Loucy (cell line): ENCODE measurements at regions not wholly inside any gene's neighbourhood (a gene's known extent, or its start where the extent isn't known, plus 50 kb on each side); places are given as distances from the start of the nearest gene placed in this dataset.

Experiments
- H2AFZ ChIP-seq: fragments of 200-600 bp; sonication (generic); 2 replicates; pipeline ENCODE4 v1.6.0; 2016; ENCODE audit warnings: antibody characterized with exemption, mild to moderate bottlenecking, low read length, moderate library complexity
- H3F3A ChIP-seq: fragments of 200-600 bp; 2 replicates; pipeline ENCODE4 v1.6.0; 2016; ENCODE audit warnings: antibody characterized with exemption, low read depth, mild to moderate bottlenecking
- H3K27me3 ChIP-seq: fragments of 200-600 bp; sonication (generic); 2 replicates; pipeline ENCODE4 v1.6.1; 2014; ENCODE audit warnings: low read length, mild to moderate bottlenecking; ENCODE audit not compliant: insufficient read depth, poor library complexity, severe bottlenecking
- H3K36me3 ChIP-seq: fragments of 200-600 bp; sonication (generic); 2 replicates; pipeline ENCODE4 v1.6.1; 2016; ENCODE audit warnings: low read length; ENCODE audit not compliant: insufficient read depth
- H3K4me1 ChIP-seq: fragments of 200-600 bp; sonication (generic); 2 replicates; pipeline ENCODE4 v1.5.1; 2014; ENCODE audit warnings: low read length, mild to moderate bottlenecking; ENCODE audit not compliant: insufficient read depth, poor library complexity, severe bottlenecking
- H3K4me2 ChIP-seq: fragments of 200-600 bp; sonication (generic); 2 replicates; pipeline ENCODE4 v1.6.0; 2014; ENCODE audit warnings: antibody characterized with exemption, low read length, low read depth, mild to moderate bottlenecking; ENCODE audit not compliant: poor library complexity, severe bottlenecking
- H3K4me3 ChIP-seq: fragments of 200-600 bp; sonication (generic); 2 replicates; pipeline ENCODE4 v1.5.1; 2014; ENCODE audit warnings: low read length, mild to moderate bottlenecking, mixed read lengths; ENCODE audit not compliant: poor library complexity, severe bottlenecking
- H3K79me2 ChIP-seq: fragments of 200-600 bp; sonication (generic); 2 replicates; pipeline ENCODE4 v1.6.1; 2014; ENCODE audit warnings: low read length; ENCODE audit not compliant: insufficient read depth
- H3K9ac ChIP-seq: fragments of 200-600 bp; sonication (generic); 2 replicates; pipeline ENCODE4 v1.6.0; 2014; ENCODE audit warnings: mild to moderate bottlenecking, low read depth, low read length, moderate library complexity; ENCODE audit not compliant: poor library complexity, severe bottlenecking
- H3K9me2 ChIP-seq: fragments of 200-600 bp; sonication (generic); replicated peaks from 2 replicates; pipeline ENCODE4 v1.6.1; 2016; ENCODE audit warnings: low read depth, low read length, mixed read lengths
- H3K9me3 ChIP-seq: fragments of 200-600 bp; sonication (generic); 2 replicates; pipeline ENCODE4 v1.6.1; 2014; ENCODE audit warnings: mild to moderate bottlenecking, antibody characterized with exemption, low read length, low read depth; ENCODE audit not compliant: insufficient read depth
- H4K20me1 ChIP-seq: fragments of 200-600 bp; sonication (generic); 2 replicates; pipeline ENCODE4 v1.6.0; 2014; ENCODE audit warnings: antibody characterized with exemption, low read length, mild to moderate bottlenecking; ENCODE audit not compliant: insufficient read depth, poor library complexity, severe bottlenecking
- CTCF ChIP-seq: fragments of 200-600 bp; sonication (generic); conservative IDR thresholded peaks from 2 replicates; pipeline ENCODE4 v1.5.1; 2014; ENCODE audit warnings: mild to moderate bottlenecking, antibody characterized with exemption, low read length
- EZH2phosphoT487 ChIP-seq: fragments of 200-600 bp; IDR thresholded peaks from 2 replicates; pipeline ENCODE4 v1.6.1; 2018; ENCODE audit warnings: antibody characterized with exemption, mild to moderate bottlenecking, moderate library complexity, borderline replicate concordance

GRCh38 chr12:28851781-28852180 lies 297.3 kb upstream of the FAR2 start:
- Histone ChIP-seq H3K27me3 (no peaks in the 10 kb centered on the region), H3K9me2 (no peaks in the 10 kb centered on the region), H3K4me1 (peaks cover 20% of the 10 kb centered on the region), H3K4me3 (no peak overlapping the region), H4K20me1 (no peaks in the 10 kb centered on the region), H3K36me3 (no peaks in the 10 kb centered on the region), H3F3A (no peaks in the 10 kb centered on the region), H2AFZ (no peak overlapping the region), H3K4me2 (no peak overlapping the region), H3K9me3 (no peaks in the 10 kb centered on the region), H3K79me2 (no peaks in the 10 kb centered on the region), H3K9ac (no peak overlapping the region)
- no peak for TF ChIP-seq CTCF
- no peak for TF ChIP-seq EZH2phosphoT487

- Histone ChIP-seq H3K79me2 (no peaks in the 10 kb centered on the region), H3K36me3 (no peaks in the 10 kb centered on the region), H3K9me3 (no peaks in the 10 kb centered on the region), H3K4me3 (no peak overlapping the region), H3K9me2 (no peaks in the 10 kb centered on the region), H4K20me1 (no peaks in the 10 kb centered on the region), H3K4me2 (no peak overlapping the region), H3K4me1 (peaks cover 40% of the 10 kb centered on the region), H2AFZ (peak overlapping the region; percentile 54; the same call in 1 of the 2 replicates), H3K9ac (no peak overlapping the region), H3F3A (no peaks in the 10 kb centered on the region), H3K27me3 (no peaks in the 10 kb centered on the region)
- TF ChIP-seq EZH2phosphoT487 (no peak), CTCF (no peak)
Observed at GRCh38 chr12:28855761-28856310, 293.2 kb upstream of the FAR2 start.

GRCh38 chr12:28857369-28857768 lies 291.7 kb upstream of the FAR2 start:
- TF ChIP-seq EZH2phosphoT487 (no peak), CTCF (no peak)
- no peaks in the 10 kb centered on the region for H3K9me2 ChIP-seq
- H3K4me3 ChIP-seq: no peak overlapping the region
- peaks cover 2% of the 10 kb centered on the region; the same call in 1 of the 2 replicates for H3F3A ChIP-seq
- no peak overlapping the region for H3K9ac ChIP-seq
- H3K4me1 ChIP-seq: peaks cover 36% of the 10 kb centered on the region
- H4K20me1 ChIP-seq: no peaks in the 10 kb centered on the region
- H3K4me2 ChIP-seq: peak overlapping the region; percentile 42
- H3K27me3 ChIP-seq: no peaks in the 10 kb centered on the region
- H2AFZ ChIP-seq: peak overlapping the region; percentile 8; the same call in 1 of the 2 replicates
- no peaks in the 10 kb centered on the region for H3K9me3 ChIP-seq
- H3K36me3 ChIP-seq: no peaks in the 10 kb centered on the region
- H3K79me2 ChIP-seq: no peaks in the 10 kb centered on the region
